GM23338 (cell line): ENCODE measurements at regions not wholly inside any gene's neighbourhood (a gene's known extent, or its start where the extent isn't known, plus 50 kb on each side); places are given as distances from the start of the nearest gene placed in this dataset.
"Not testable (repeated sequence)": the region's sequence is repeated elsewhere in the genome, so short reads cannot be mapped to it uniquely, and the experiment has no call there.

Experiments
- ATAC-seq: fragments of 200-7000 bp; cut with Tn5 transposase; 3 replicates; pipeline ENCODE4 v1.9.1; 2020
- DNase-seq: peaks from one replicate; pipeline ENCODE4 v3.0.0-alpha.2; 2015; ENCODE audit warnings: low spot score
- H2AFZ ChIP-seq: fragments of 200-600 bp; sonication (generic); 2 replicates; pipeline ENCODE4 v1.8.0; 2016; ENCODE audit warnings: antibody characterized with exemption, mild to moderate bottlenecking, moderate library complexity
- H3F3A ChIP-seq: fragments of 200-600 bp; sonication (generic); replicated peaks from 2 replicates; pipeline ENCODE4 v1.8.0; 2017; ENCODE audit warnings: antibody characterized with exemption, mixed run types, low read depth
- H3K27ac ChIP-seq: fragments of 200-600 bp; sonication (generic); 2 replicates; pipeline ENCODE4 v1.6.1; 2016; ENCODE audit warnings: low read depth
- H3K27me3 ChIP-seq: fragments of 200-600 bp; sonication (generic); 2 replicates; pipeline ENCODE4 v1.8.0; 2016; ENCODE audit warnings: mild to moderate bottlenecking, mixed run types, moderate library complexity; ENCODE audit not compliant: insufficient read depth
- H3K36me3 ChIP-seq: fragments of 200-600 bp; sonication (generic); 2 replicates; pipeline ENCODE4 v1.8.0; 2016; ENCODE audit warnings: mild to moderate bottlenecking; ENCODE audit not compliant: insufficient read depth
- H3K4me1 ChIP-seq: fragments of 200-600 bp; sonication (generic); 2 replicates; pipeline ENCODE4 v1.8.0; 2016; ENCODE audit warnings: mild to moderate bottlenecking, moderate library complexity; ENCODE audit not compliant: insufficient read depth
- H3K4me2 ChIP-seq: fragments of 200-600 bp; sonication (generic); 2 replicates; pipeline ENCODE4 v1.7.1; 2017; ENCODE audit warnings: mixed run types
- H3K4me3 ChIP-seq: fragments of 200-600 bp; sonication (generic); 2 replicates; pipeline ENCODE4 v1.6.1; 2016; ENCODE audit warnings: mixed run types
- H3K79me2 ChIP-seq: fragments of 200-600 bp; sonication (generic); replicated peaks from 2 replicates; pipeline ENCODE4 v1.8.0; 2017; ENCODE audit warnings: mild to moderate bottlenecking; ENCODE audit not compliant: insufficient read depth
- H3K9me2 ChIP-seq: fragments of 200-600 bp; sonication (generic); 2 replicates; pipeline ENCODE4 v1.8.0; 2017; ENCODE audit not compliant: insufficient read depth
- H4K20me1 ChIP-seq: fragments of 200-600 bp; sonication (generic); replicated peaks from 2 replicates; pipeline ENCODE4 v1.8.0; 2017; ENCODE audit warnings: mild to moderate bottlenecking; ENCODE audit not compliant: insufficient read depth
- H3K27ac Mint-ChIP-seq: 2 replicates; pipeline ENCODE4 v1.8.0; 2020; ENCODE audit warnings: inconsistent platforms, mild to moderate bottlenecking, moderate library complexity, mixed read lengths
- H3K27me3 Mint-ChIP-seq: 3 replicates; pipeline ENCODE4 v1.8.0; 2022; ENCODE audit warnings: low read depth, mild to moderate bottlenecking, moderate library complexity, mixed read lengths, inconsistent platforms; ENCODE audit not compliant: insufficient read depth, poor library complexity
- H3K36me3 Mint-ChIP-seq: 3 replicates; pipeline ENCODE4 v1.8.0; 2021; ENCODE audit warnings: low read depth, mild to moderate bottlenecking, inconsistent platforms, moderate library complexity, mixed read lengths
- H3K4me1 Mint-ChIP-seq: 3 replicates; pipeline ENCODE4 v1.8.0; 2020; ENCODE audit warnings: mild to moderate bottlenecking, inconsistent platforms, mixed read lengths
- H3K4me3 Mint-ChIP-seq: 3 replicates; pipeline ENCODE4 v1.8.0; 2021; ENCODE audit warnings: moderate library complexity, mild to moderate bottlenecking, inconsistent platforms, mixed read lengths
- H3K9me3 Mint-ChIP-seq: 3 replicates; pipeline ENCODE4 v1.8.0; 2020; ENCODE audit warnings: moderate library complexity, mild to moderate bottlenecking, inconsistent platforms, mixed read lengths
- CREB1 ChIP-seq: fragments of 250-450 bp; sonication (Bioruptor Pico); IDR thresholded peaks from 2 replicates; pipeline ENCODE4 v1.5.0; 2020; ENCODE audit warnings: low read depth, mild to moderate bottlenecking, moderate library complexity
- CTCF ChIP-seq, 2 experiments: fragments of 200-600 bp in 1 of 2; sonication (generic) in 1 of 2; conservative IDR thresholded peaks; 2 replicates each; pipeline versions ENCODE4 v1.5.1 to v1.6.1; 2016 to 2017; ENCODE audit warnings: antibody characterized with exemption in 2 of 2, low read depth in 2 of 2, mild to moderate bottlenecking in 2 of 2, moderate library complexity in 1 of 2
- ETS1 ChIP-seq: IDR thresholded peaks from 2 replicates; pipeline ENCODE4 v1.6.1; 2016; ENCODE audit warnings: antibody characterized with exemption
- EZH2 ChIP-seq: fragments of 200-600 bp; sonication (generic); IDR thresholded peaks from one replicate; pipeline ENCODE4 v1.8.0; 2017; ENCODE audit warnings: antibody characterized with exemption, mild to moderate bottlenecking, low read depth; ENCODE audit not compliant: unreplicated experiment
- EZH2phosphoT487 ChIP-seq: fragments of 200-600 bp; sonication (generic); IDR thresholded peaks from one replicate; pipeline ENCODE4 v1.8.1; 2018; ENCODE audit warnings: antibody characterized with exemption; ENCODE audit not compliant: unreplicated experiment
- JUNB ChIP-seq: IDR thresholded peaks from one replicate; pipeline ENCODE4 v1.6.1; 2016; ENCODE audit warnings: antibody characterized with exemption; ENCODE audit not compliant: unreplicated experiment
- NANOG ChIP-seq: IDR thresholded peaks from 2 replicates; pipeline ENCODE4 v1.6.1; 2016; ENCODE audit warnings: antibody characterized with exemption, borderline replicate concordance
- POLR2AphosphoS5 ChIP-seq: IDR thresholded peaks from 2 replicates; pipeline ENCODE4 v1.6.1; 2016; ENCODE audit warnings: antibody characterized with exemption, low read depth
- STAT1 ChIP-seq: IDR thresholded peaks from one replicate; pipeline ENCODE4 v1.6.1; 2016; ENCODE audit warnings: antibody characterized with exemption; ENCODE audit not compliant: unreplicated experiment
- ZNF114 ChIP-seq: fragments of 250-450 bp; sonication (Bioruptor Pico); IDR thresholded peaks from 2 replicates; pipeline ENCODE4 v1.5.0; 2020; ENCODE audit warnings: mild to moderate bottlenecking, moderate library complexity
- ZNF331 ChIP-seq: fragments of 250-450 bp; sonication (Bioruptor Pico); IDR thresholded peaks from 2 replicates; pipeline ENCODE4 v1.5.0; 2020; ENCODE audit warnings: low read depth, mild to moderate bottlenecking, moderate library complexity
- ZNF462 ChIP-seq: fragments of 250-450 bp; sonication (Bioruptor Pico); IDR thresholded peaks from 2 replicates; pipeline ENCODE4 v1.5.0; 2020; ENCODE audit warnings: mild to moderate bottlenecking, moderate library complexity
- TF ChIP-seq, protein P1 (sequence below): IDR thresholded peaks from one replicate; pipeline ENCODE4 v1.6.1; 2018; ENCODE audit warnings: antibody characterized with exemption; ENCODE audit not compliant: unreplicated experiment

DNA sequence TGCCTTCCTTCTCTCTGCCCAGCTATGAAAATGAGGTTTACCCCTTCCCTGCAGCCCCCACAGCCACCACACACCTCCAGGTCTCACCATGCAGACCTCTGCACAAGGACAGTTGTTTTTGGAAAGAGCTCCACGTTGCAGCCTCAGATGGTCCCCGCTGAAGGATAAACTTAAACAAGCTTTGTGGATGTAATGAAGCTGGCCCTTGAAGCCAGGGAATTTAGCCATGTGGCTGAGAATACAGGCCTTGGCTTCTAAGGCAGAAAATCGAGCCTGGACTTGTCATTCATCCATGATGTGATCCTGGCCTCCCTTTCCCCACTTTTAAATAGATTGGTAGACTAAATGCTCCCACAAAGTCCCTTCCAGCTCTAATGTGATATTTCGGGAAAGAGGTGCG, 79.4 kb downstream of the TBX3 start:
- Histone ChIP-seq H4K20me1 (no peaks in the 10 kb centered on the region), H2AFZ (peak overlapping the region; percentile 85; the same call in 1 of the 2 replicates), H3K9me2 (no peaks in the 10 kb centered on the region), H3F3A (no peaks in the 10 kb centered on the region), H3K27ac (no peak overlapping the region), H3K4me3 (no peak overlapping the region), H3K27me3 (no peaks in the 10 kb centered on the region), H3K4me2 (no peak overlapping the region), H3K4me1 (no peaks in the 10 kb centered on the region), H3K79me2 (no peaks in the 10 kb centered on the region), H3K36me3 (no peaks in the 10 kb centered on the region)
- Mint-ChIP-seq H3K9me3 (peaks cover 23% of the 10 kb centered on the region), H3K36me3 (peaks cover 16% of the 10 kb centered on the region; the same call in 2 of the 3 replicates), H3K4me3 (no peak overlapping the region), H3K27ac (no peak overlapping the region), H3K4me1 (no peaks in the 10 kb centered on the region), H3K27me3 (peaks cover 1% of the 10 kb centered on the region)
- DNase-seq (no peak), ATAC-seq (no peak)
- TF ChIP-seq CREB1 (no peak), JUNB (no peak), STAT1 (no peak), EZH2phosphoT487 (no peak), CTCF (conservative IDR thresholded peaks at IDR 0.05; ENCODE audit: low read depth in 2 of 2) (no peak), EZH2 (no peak), POLR2AphosphoS5 (no peak), ZNF331 (no peak), ZNF114 (no peak), ZNF462 (CRISPR knock-in tag) (no peak), NANOG (no peak), ETS1 (no peak)
- TF ChIP-seq, protein P1, sequence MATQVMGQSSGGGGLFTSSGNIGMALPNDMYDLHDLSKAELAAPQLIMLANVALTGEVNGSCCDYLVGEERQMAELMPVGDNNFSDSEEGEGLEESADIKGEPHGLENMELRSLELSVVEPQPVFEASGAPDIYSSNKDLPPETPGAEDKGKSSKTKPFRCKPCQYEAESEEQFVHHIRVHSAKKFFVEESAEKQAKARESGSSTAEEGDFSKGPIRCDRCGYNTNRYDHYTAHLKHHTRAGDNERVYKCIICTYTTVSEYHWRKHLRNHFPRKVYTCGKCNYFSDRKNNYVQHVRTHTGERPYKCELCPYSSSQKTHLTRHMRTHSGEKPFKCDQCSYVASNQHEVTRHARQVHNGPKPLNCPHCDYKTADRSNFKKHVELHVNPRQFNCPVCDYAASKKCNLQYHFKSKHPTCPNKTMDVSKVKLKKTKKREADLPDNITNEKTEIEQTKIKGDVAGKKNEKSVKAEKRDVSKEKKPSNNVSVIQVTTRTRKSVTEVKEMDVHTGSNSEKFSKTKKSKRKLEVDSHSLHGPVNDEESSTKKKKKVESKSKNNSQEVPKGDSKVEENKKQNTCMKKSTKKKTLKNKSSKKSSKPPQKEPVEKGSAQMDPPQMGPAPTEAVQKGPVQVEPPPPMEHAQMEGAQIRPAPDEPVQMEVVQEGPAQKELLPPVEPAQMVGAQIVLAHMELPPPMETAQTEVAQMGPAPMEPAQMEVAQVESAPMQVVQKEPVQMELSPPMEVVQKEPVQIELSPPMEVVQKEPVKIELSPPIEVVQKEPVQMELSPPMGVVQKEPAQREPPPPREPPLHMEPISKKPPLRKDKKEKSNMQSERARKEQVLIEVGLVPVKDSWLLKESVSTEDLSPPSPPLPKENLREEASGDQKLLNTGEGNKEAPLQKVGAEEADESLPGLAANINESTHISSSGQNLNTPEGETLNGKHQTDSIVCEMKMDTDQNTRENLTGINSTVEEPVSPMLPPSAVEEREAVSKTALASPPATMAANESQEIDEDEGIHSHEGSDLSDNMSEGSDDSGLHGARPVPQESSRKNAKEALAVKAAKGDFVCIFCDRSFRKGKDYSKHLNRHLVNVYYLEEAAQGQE: no peak

- not testable (repeated sequence) for H4K20me1 ChIP-seq, H3K27me3 Mint-ChIP-seq, H3K27ac Mint-ChIP-seq, ATAC-seq, H2AFZ ChIP-seq, H3K4me1 ChIP-seq, DNase-seq, H3K27me3 ChIP-seq, H3K4me3 ChIP-seq, H3K4me2 ChIP-seq, H3K4me3 Mint-ChIP-seq, H3K79me2 ChIP-seq, H3K9me2 ChIP-seq, H3K27ac ChIP-seq, H3K36me3 ChIP-seq, H3K4me1 Mint-ChIP-seq, H3F3A ChIP-seq
- peaks cover 19% of the 10 kb centered on the region; the same call in 2 of the 3 replicates for H3K36me3 Mint-ChIP-seq
- peaks cover 32% of the 10 kb centered on the region for H3K9me3 Mint-ChIP-seq
Measured at GRCh38 chr12:114600584-114600983, 83.4 kb downstream of the TBX3 start.
